ENCODE measurements at regions not wholly inside any gene's neighbourhood (a gene's known extent, or its start where the extent isn't known, plus 50 kb on each side); places are given as distances from the start of the nearest gene placed in this dataset.

DNA sequence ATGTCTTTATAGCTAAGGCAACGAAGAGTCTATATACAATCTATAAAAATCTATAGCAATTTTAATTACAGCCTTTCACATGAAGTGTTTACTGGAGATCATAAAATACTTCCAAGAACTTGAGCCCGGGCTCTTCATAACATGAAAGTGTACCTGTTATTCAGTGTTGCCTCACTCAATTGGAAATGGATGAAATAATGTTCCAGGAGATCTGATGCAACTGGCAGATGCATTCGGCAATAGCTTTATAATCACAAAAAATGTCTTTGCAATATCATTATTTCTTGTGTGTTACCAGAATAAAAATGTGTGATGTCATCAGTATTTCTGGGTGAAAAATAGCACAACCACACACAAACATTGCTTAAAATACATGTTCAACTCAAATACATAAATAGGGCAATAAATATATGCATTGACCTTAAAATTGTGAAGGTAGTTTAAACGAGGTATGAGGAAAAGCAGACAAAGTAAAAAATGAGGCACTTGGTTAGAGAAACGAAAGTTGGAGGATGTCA lies 1266.8 kb upstream of the PCDH7 start:
- DNase-seq (ENCODE audit: low read depth): no peak

DNA sequence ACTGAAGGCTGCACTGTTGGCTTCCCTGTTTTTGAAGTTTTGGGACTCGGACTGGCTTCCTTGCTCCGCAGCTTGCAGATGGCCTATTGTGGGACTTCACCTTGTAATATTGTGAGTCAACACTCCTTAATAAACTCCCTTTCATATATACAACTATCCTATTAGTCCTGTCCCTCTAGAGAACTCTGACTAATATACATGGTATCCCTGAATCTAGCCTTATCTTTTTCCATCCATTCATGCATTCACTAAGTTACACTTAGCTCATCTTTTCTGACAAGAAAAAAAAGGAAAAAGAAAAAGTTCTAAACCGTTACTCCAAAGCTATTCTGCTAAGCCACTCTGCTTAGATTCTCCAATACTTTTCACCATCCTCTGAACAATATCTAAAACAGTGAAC lies 1260.2 kb upstream of the PCDH7 start:
- DNase-seq (ENCODE audit: low read depth): peak; percentile 60

DNA sequence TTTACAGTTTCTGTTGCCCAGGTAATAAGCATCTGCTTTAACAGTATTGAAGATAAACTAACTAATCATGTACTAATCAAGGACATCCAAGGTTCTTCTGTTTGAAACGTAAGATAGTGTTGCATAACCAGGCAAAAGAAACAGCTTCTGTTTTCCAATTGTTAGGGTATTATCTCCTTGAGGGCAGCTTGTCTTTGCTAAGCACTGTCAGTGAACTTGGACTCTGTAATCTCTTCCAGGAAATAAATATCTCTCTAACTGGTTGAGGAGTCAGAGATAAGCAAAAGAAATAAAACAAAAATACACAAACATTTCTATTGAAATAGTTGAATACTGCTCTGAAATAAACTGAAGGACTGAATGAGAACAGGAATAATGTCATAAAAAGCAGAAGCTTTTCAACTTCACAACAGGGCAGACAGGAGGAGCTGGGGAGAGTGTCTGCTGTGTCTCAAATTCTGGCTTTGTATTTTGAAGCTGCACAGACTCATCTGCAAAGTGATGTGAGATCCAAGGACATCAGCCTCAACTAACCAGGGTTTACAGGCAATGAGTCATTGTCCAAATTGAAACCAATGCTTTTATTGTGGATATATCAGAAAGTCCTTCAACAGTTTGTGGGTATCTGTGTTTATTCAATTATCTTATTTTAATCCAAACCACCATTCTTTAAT lies 1253.0 kb upstream of the PCDH7 start:
- DNase-seq (ENCODE audit: low read depth): peak; percentile 40
